Tibial nerve (tissue), 4 donors: ENCODE measurements at regions not wholly inside any gene's neighbourhood (a gene's known extent, or its start where the extent isn't known, plus 50 kb on each side); places are given as distances from the start of the nearest gene placed in this dataset.

ENCODE experiments used
- DNase-seq, 2 donors: peaks; one replicate each; pipeline ENCODE4 v3.0.0-alpha.2; 2019; ENCODE audit warnings: low spot score in 2 of 2
- H3K27ac ChIP-seq, 4 donors: fragments of 200-600 bp; sonication (generic) in 3 of 4; one replicate each; pipeline ENCODE4 v1.5.1; 2017 to 2019; ENCODE audit warnings: mild to moderate bottlenecking in 1 of 4
- H3K27me3 ChIP-seq, 2 donors: fragments of 200-600 bp; sonication (generic) in 1 of 2; one replicate each; pipeline versions ENCODE4 v1.5.1 to v1.6.0; 2017 to 2019
- H3K36me3 ChIP-seq, 3 donors: fragments of 200-600 bp; sonication (generic); one replicate each; pipeline ENCODE4 v1.5.1; 2018 to 2019
- H3K4me1 ChIP-seq, 4 donors: fragments of 200-600 bp; sonication (generic) in 3 of 4; one replicate each; pipeline ENCODE4 v1.5.1; 2017 to 2019
- H3K4me3 ChIP-seq, 4 donors: fragments of 200-600 bp; sonication (generic) in 3 of 4; one replicate each; pipeline ENCODE4 v1.5.1; 2017 to 2019; ENCODE audit warnings: mild to moderate bottlenecking in 1 of 4, moderate library complexity in 1 of 4
- H3K9me3 ChIP-seq, 4 donors: fragments of 200-600 bp; sonication (generic) in 3 of 4; one replicate each; pipeline ENCODE4 v1.5.1; 2017 to 2019
- CTCF ChIP-seq, 5 experiments: fragments of 200-600 bp in 3 of 5; fragments of 450-650 bp in 2 of 5; sonication (generic) in 3 of 5; IDR thresholded peaks; one replicate each; pipeline ENCODE4 v1.5.1; 2016 to 2019; ENCODE audit warnings: antibody characterized with exemption in 5 of 5, mild to moderate bottlenecking in 3 of 5, moderate library complexity in 2 of 5
- EP300 ChIP-seq, 2 donors: sonication (generic); formaldehyde crosslinking; IDR thresholded peaks; one replicate each; pipeline ENCODE4 v1.6.1; 2017; ENCODE audit warnings: antibody characterized with exemption in 2 of 2, mild to moderate bottlenecking in 1 of 2
- POLR2A ChIP-seq, 2 donors: fragments of 450-650 bp; IDR thresholded peaks; one replicate each; pipeline ENCODE4 v1.6.1; 2017; ENCODE audit warnings: antibody characterized with exemption in 2 of 2, mild to moderate bottlenecking in 2 of 2, moderate library complexity in 2 of 2
- WGBS, 2 donors: methylation state at CpG; one replicate each; pipeline ENCODE4 v1.1.5; 2018; 5-methylcytosine and 5-hydroxymethylcytosine counted together

DNA sequence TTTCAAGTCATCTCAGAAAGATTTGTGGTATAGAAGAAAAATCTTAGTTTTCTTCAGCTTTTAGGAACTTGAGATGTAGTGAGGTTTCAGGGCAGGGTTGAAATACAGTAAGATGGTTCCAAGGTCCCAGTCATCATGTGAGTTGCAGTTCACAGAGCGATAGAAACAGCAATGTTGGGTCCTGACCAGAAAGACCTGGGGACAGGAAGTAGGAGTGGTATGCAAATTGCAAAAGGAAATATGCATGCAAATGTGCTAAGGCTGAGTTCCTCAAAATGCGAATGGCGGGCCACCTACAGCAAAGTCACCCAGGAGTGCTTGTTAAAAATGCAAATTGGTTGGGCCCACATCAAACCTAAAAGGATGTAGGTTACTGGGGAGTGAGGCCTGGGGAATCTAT is 1032.7 kb upstream of the TENM4 start:
- DNase-seq, result no peak
- 91 to 94% methylated on average over 3 of the region's 3 CpGs for WGBS, 2 donors
- no peak overlapping the region for H3K27ac ChIP-seq
- no peaks in the 10 kb centered on the region for H3K4me1 ChIP-seq
- H3K27me3 ChIP-seq, result no peaks in the 10 kb centered on the region
- H3K36me3 ChIP-seq, result no peaks in the 10 kb centered on the region
- no peak overlapping the region for H3K4me3 ChIP-seq
- no peak for TF ChIP-seq POLR2A (IDR thresholded peaks at IDR 0.05)
- TF ChIP-seq EP300 (IDR thresholded peaks at IDR 0.05), result no peak
- no peak for TF ChIP-seq CTCF (IDR thresholded peaks at IDR 0.05)
- no peaks in the 10 kb centered on the region for H3K9me3 ChIP-seq

- DNase-seq, result no peak
- Histone ChIP-seq H3K27me3 (no peaks in the 10 kb centered on the region), H3K9me3 (peaks cover 0 to 4% (median 0%) of the 10 kb centered on the region in 4 donors), H3K36me3 (no peaks in the 10 kb centered on the region), H3K27ac (no peak overlapping the region), H3K4me1 (no peaks in the 10 kb centered on the region), H3K4me3 (no peak overlapping the region)
- 25 to 26% methylated on average over 2 of the region's 2 CpGs for WGBS, 2 donors
- TF ChIP-seq POLR2A (IDR thresholded peaks at IDR 0.05) (no peak), EP300 (IDR thresholded peaks at IDR 0.05) (no peak), CTCF (IDR thresholded peaks at IDR 0.05) (no peak)
Observed at GRCh38 chr11:80469871-80470270, 1029.0 kb upstream of the TENM4 start.

- 87 to 93% methylated on average over 1 of the region's 1 CpG for WGBS, 2 donors
- TF ChIP-seq CTCF (IDR thresholded peaks at IDR 0.05) (no peak), POLR2A (IDR thresholded peaks at IDR 0.05) (no peak), EP300 (IDR thresholded peaks at IDR 0.05) (no peak)
- Histone ChIP-seq H3K4me3 (no peak overlapping the region), H3K4me1 (no peaks in the 10 kb centered on the region), H3K27ac (no peak overlapping the region), H3K36me3 (no peaks in the 10 kb centered on the region), H3K27me3 (no peaks in the 10 kb centered on the region), H3K9me3 (peaks cover 0 to 4% (median 0%) of the 10 kb centered on the region in 4 donors)
- DNase-seq, result no peak
Observed at GRCh38 chr11:80466570-80466969, 1025.7 kb upstream of the TENM4 start.

DNA sequence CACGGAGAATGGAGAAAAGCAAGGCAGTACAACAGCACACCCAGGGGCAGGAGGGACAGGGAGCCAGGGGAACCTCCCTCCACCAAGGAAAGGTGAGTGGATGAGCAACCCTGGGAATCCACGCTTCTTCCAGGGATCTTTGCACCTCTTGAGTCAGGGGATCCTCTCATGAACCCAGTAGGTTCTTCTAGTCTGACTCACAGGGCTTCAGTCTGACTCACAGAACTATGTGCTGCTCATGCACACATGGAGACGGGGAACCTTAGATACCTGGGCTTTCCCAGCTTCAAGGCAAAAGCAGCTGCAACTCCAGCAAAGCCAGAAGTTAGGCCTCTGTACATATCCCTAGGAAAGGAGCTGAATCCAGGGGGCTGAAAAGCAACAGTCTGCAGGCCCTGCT is 1021.4 kb upstream of the TENM4 start:
- 82 to 87% methylated on average over 3 of the region's 3 CpGs for WGBS, 2 donors
- TF ChIP-seq EP300 (IDR thresholded peaks at IDR 0.05), result no peak
- TF ChIP-seq POLR2A (IDR thresholded peaks at IDR 0.05), result no peak
- no peak for TF ChIP-seq CTCF (IDR thresholded peaks at IDR 0.05)
- DNase-seq, result no peak
- Histone ChIP-seq H3K4me3 (no peak overlapping the region), H3K9me3 (peaks cover 0 to 4% (median 0%) of the 10 kb centered on the region in 4 donors), H3K36me3 (no peaks in the 10 kb centered on the region), H3K27ac (no peak overlapping the region), H3K4me1 (no peaks in the 10 kb centered on the region), H3K27me3 (no peaks in the 10 kb centered on the region)

- Histone ChIP-seq H3K4me1 (no peaks in the 10 kb centered on the region), H3K4me3 (no peak overlapping the region), H3K9me3 (no peaks in the 10 kb centered on the region), H3K27ac (no peak overlapping the region), H3K27me3 (no peaks in the 10 kb centered on the region), H3K36me3 (no peaks in the 10 kb centered on the region)
- 25 to 36% methylated on average over 3 of the region's 3 CpGs for WGBS, 2 donors
- no peak for DNase-seq
- TF ChIP-seq EP300 (IDR thresholded peaks at IDR 0.05), result no peak
- TF ChIP-seq POLR2A (IDR thresholded peaks at IDR 0.05), result no peak
- no peak for TF ChIP-seq CTCF (IDR thresholded peaks at IDR 0.05)
Observed at GRCh38 chr11:80458376-80458775, 1017.5 kb upstream of the TENM4 start.
